SW480 (cell line): ENCODE measurements at regions not wholly inside any gene's neighbourhood (a gene's known extent, or its start where the extent isn't known, plus 50 kb on each side); places are given as distances from the start of the nearest gene placed in this dataset.
"Not testable (repeated sequence)": the region's sequence is repeated elsewhere in the genome, so short reads cannot be mapped to it uniquely, and the experiment has no call there.

ENCODE experiments used
- DNase-seq: peaks from one replicate; pipeline ENCODE4 v3.0.0-alpha.2; 2016; ENCODE audit warnings: low spot score

DNA sequence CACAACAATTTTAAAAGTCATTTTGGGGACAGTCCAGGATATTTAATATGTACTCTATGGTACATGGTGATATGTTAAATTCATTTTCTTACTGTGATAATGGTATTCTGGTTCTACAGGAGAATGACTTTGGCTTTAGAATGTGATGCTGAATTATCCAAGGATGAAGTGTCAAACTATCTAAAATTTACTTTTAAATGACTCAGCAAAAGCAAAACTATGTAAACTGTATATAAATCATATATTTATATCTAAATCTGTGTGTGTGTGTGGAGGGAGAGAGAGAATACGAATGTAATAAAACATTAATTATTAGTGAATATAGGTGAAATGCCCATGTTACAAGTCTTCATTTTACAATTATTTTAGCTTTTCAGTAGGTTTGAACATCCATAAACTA lies 733.8 kb upstream of the CA10 start:
- DNase-seq, result no peak

DNA sequence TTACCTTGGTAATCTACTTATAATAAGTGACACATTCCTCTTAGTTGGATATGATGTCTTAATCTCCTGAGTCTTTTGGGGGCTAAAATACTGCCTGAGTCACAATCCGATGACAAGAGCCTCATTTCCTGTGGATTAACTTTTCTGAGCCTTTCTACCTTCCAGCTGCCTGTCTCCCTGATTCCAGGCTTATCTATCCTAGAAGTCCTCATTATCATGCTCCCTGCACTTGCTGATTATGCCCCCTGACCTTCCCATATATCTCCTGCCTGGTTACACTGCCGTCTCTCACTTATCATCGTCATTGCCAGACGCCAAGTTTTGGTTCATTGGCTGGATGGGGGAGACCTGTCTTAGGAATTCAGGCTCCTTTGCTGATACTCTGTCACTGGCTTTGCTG lies 727.4 kb upstream of the CA10 start:
- DNase-seq, result no peak

DNA sequence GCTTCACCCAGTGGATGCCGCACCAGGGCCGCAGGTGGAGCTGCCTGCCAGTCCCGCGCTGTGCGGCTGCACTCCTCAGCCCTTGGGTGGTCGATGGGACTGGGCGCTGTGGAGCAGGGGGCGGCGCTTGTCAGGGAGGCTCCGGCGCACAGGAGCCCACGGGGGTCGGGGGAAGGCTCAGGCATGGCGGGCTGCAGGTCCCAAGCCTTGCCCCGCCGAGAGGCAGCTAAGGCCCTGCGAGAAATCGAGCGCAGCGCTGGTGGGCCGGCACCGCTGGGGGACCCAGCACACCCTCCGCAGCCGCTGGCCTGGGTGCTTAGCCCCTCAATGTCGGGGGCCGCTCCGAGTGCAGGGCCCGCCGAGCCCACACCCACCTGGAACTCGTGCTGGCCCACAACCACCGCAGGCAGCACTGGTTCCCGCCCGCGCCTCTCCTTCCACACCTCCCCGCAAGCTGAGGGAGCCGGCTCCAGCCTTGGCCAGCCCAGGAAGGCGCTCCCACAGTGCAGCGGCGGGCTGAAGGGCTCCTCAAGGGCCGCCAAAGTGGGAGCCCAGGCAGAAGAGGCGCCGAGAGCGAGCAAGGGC lies 725.5 kb upstream of the CA10 start:
- DNase-seq, result not testable (repeated sequence)

GRCh38 chr17:52846767-52847166 lies 688.3 kb upstream of the CA10 start:
- not testable (repeated sequence) for DNase-seq

DNA sequence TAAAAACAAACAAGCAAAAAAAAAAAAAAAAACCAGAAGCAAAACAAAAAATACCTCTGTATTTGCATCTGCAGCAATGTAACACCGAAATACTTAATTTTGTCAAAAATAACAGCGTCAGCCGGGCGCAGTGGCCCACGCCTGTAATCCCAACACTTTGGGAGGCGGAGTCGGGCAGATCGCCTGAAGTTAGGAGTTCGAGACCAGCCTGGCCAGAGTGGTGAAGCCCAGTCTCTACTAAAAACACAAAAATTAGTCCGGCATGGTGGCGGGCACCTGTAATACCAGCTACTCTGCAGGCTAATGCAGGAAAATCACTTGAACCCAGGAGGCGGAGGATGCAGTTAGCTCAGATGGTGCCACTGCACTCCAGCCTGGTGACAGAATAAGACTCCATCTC lies 683.5 kb upstream of the CA10 start:
- no peak for DNase-seq

GRCh38 chr17:52837492-52837891 lies 679.0 kb upstream of the CA10 start:
- no peak for DNase-seq

DNA sequence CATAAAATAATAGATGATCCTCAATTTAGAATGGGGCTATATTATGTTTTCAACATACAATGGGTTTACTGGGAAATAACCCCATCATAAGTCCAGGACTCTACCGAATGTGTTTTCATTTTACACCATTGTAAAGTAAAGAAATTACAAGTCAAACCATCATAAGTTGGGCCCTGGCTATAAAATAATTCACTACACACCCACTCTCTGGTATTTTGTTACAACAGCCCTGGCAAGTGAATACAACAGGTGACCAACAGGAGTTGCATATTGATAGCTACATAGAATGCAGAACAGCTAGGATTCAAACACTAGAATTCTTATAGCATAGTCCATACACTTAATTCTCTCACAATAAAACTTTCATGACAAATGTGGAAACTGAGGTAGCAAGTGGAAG lies 673.0 kb upstream of the CA10 start:
- DNase-seq, result no peak

DNA sequence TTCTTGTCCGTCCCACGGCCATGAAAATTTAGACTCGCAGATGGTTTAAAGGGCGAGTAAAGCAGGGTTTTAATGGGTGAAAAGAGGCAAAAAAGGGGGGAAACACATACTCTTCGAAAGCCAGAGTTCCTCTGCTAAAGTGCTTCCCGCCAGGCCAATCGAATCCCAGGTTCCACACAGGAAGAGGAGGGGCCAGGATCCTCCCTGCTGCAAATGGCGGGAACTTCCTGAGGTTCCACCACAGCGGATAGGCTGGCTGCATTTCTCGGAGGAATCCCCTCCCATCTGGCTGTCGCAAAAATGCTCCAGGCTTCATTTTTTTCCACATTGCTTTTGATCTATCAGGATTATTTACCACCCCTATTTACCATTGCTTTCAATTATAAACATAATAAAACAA lies 670.1 kb upstream of the CA10 start:
- DNase-seq, result no peak

DNA sequence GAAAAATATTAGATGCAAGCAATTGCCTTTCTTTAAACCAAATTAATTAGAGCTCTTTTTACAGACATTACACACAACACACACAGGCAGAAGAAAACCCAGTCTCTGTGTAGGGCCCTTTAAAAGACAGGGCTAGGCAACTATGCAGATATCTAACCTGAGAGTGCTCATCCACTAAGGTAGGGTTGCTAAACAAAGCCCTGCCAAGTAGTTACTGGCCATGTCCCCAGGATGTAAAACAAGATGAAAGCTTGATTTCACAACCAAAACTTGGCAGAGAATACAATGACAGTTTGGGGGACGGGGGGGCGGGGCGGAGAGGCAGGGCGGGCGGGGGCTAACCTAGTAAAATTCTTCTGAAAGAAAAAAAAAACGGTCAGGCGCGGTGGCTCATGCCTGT lies 669.0 kb upstream of the CA10 start:
- DNase-seq, result no peak

GRCh38 chr17:52824542-52824941 lies 666.0 kb upstream of the CA10 start:
- no peak for DNase-seq

- no peak for DNase-seq
Observed at GRCh38 chr17:52823155-52823554, 664.6 kb upstream of the CA10 start.

DNA sequence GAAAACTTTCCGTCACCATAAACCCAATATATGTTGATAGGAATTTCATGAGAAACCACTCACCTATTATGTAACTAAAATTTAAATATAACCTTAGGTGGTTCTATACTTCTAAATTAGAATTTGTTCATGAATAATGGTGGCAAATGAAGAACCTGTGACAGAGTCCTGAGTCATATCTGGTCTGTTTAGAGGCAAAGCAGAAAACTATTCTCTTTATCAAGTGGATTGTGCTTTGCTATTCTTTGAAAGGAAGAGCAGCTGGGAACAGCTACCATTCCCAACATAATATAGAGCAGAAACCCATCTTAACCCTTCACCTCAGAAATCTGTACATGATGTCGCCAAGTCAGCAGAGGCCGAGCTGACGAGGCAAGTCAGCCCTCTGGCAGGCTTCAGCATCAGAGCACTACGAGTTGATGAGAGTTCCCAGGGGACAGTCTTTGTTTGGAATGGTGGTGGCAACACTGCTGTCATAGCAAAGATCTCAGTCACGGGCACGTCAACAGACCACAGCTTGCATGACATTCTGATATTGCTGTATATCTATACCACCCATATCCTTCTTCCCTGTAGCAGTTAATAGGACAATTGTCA lies 631.9 kb upstream of the CA10 start:
- no peak for DNase-seq

DNA sequence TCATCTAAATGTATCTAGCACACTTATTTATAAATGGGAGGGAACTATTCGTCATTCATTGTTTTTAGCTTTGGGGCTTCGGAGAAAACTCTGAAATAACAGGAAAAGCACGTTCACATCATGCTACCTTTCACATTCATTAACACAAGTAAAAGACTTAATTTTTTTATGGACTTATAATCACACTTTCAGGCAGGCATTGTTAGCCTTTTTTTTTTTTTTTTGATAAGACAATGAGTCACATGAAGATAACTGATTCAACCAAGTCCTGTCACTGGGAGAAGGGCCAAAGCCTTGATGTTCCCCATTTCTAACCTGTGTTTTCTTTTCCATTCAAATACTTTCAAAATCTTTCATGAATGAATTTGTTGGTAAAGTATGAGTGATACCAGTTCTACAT lies 631.3 kb upstream of the CA10 start:
- DNase-seq, result no peak

DNA sequence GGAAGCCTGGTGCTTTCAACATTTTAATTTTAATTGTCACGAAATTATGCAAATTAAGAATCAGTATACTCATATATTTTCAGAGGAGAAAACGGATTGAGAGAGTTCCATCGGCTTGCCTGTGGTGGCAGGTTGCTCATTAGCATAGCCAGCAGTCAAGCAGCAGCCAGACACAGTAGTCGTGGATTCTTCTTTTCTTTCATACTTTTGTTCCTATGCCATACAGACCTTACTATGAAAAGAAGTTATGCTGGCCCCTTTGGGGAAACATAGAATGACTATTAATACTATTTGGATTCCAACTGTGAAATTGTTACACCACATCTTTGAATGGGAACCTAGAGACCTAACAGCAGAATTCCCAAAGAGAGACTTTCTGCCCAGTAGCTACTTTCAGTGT lies 617.7 kb upstream of the CA10 start:
- DNase-seq, result no peak

DNA sequence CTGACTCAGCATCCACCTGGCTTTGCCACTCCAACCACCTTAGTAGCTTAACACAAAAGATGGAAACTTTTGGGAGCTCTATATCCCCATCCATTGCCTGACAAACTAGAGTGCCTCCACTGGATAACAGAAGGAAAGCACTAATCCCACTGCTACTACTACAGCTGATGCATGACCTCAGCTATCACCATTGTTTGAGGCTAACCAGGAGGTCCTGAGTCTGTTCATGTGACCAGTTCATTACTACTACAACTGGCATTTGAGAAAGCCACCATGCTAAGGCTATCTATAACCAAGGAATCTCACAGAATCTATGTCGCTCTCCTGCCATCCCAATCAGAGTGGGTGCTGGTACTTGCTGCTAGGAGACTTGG lies 604.3 kb upstream of the CA10 start:
- no peak for DNase-seq

DNA sequence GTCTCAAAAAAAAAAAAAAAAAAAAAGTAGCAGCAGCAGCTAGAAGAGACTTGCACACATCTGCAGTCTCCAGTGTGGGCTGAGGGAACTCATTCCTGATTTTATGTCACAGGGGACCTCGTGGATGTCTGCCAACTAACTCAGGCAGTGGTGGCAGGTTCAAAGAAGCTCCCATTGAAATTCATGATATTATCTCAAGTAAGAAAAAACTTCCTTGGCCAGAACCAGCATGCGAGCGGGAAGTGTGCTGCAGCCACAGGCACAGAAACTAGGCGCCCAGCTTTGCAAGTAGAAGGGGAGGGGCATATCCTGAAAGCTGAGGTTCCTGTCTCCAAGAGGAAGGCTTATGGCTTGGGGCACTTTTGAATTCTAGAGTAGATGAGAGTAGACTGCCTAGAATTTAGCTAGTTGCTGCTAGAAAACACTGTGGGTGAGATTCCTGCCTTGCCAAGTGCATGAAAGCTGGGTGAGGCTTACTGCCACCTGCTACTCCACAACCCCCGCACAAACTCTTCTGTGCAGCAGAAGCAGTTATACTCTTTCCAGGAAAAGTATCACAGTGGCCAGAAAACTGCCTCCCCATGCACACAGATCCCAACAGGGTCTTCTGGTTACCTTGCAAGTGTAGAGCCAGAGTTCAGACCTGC lies 603.8 kb upstream of the CA10 start:
- DNase-seq, result no peak

- no peak for DNase-seq
Observed at GRCh38 chr17:52759864-52760263, 601.4 kb upstream of the CA10 start.

DNA sequence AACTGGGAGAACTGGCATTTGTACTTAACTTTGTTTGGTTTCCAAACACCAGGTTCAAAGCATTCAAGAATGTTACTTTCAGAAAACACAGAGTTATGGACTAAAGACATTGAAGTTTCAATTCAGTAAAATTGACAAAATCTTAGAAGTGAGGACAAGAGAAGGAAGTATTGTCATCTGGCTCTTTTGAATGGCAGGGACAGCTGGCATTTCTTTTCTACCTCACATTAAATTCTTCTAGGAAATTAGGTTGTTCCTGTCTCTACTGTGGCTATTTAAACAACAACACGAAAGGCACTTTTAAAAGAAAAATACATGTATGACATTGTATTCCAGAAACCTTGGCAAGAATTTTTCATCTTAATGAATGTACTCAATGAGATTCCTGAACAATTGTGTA lies 600.0 kb upstream of the CA10 start:
- no peak for DNase-seq

GRCh38 chr17:52756746-52757145 lies 598.2 kb upstream of the CA10 start:
- no peak for DNase-seq

GRCh38 chr17:52754838-52755237 lies 596.3 kb upstream of the CA10 start:
- no peak for DNase-seq

- no peak for DNase-seq
Observed at GRCh38 chr17:52751051-52751450, 592.5 kb upstream of the CA10 start.

DNA sequence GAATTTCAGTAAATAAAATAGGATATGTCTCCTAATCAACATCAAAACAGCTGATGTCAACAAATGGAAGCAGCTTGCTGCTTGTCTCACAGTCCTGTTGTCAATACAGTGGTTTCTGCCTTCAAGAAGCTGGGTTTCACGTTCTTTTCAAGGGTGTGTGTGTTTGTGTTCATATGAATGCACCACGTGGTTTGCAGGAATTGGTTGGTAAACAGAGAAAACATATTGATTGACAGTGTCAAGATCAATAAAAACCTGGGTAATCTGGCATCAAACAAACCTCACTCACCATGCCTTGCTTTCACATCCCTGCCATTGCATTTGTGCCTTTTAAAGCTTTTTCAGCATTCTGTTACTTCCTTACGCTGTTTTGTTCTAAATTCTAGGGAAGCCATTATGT lies 585.7 kb upstream of the CA10 start:
- no peak for DNase-seq

- no peak for DNase-seq
Observed at GRCh38 chr17:52740006-52740405, 581.5 kb upstream of the CA10 start.

GRCh38 chr17:52738791-52739190 lies 580.3 kb upstream of the CA10 start:
- DNase-seq, result no peak
